HG03520 (cell line): ENCODE measurements at regions not wholly inside any gene's neighbourhood (a gene's known extent, or its start where the extent isn't known, plus 50 kb on each side); places are given as distances from the start of the nearest gene placed in this dataset.

Experiments used
- ATAC-seq: cut with Tn5 transposase; IDR thresholded peaks from one replicate; pipeline ENCODE4 v1.9.1; 2021; ENCODE audit warnings: mild to moderate bottlenecking, moderate library complexity; ENCODE audit not compliant: unreplicated experiment

GRCh38 chr18:56323673-56324072 is 314.7 kb downstream of the TXNL1 start:
- ATAC-seq, result no peak

GRCh38 chr18:56322406-56322805 is 316.0 kb downstream of the TXNL1 start:
- no peak for ATAC-seq

DNA sequence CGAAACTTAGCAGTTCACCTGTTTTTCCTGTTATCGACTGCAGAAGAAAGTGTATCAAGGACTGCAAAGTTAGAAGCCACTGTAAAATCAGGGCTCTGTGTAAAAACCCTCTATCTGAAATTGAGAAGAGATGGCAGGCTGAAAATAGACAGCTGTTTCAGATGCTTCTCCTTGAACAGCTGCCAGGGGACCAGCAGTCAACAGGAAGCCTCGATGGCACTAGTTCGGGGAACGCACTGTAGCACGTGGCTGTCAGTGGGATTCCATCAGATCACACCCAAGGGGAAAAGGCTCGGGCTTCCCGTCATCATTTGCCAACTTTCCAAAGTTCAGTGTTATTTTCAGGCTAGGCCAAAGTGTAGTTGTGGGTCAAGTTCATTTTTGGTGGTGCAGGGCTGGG is 316.9 kb downstream of the TXNL1 start:
- ATAC-seq, result no peak

DNA sequence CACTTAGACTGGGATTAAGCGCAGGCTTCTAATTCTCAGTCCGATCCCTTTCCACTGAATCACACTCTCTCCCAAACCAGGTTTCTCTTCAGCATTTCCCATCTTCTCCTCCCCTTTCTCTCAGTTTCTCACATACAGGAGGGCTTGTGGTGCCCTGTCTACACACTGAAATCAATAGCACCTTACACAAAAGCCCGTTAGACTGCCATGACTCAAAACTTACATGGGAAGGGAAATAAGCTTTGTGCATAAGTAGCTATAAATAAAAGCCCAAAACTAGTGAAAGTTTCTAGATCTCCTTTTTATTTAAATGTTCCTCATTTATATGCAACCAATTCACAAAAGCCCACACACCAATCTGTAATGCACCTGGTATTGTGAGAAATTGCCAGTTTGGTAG is 318.4 kb downstream of the TXNL1 start:
- ATAC-seq, result no peak

DNA sequence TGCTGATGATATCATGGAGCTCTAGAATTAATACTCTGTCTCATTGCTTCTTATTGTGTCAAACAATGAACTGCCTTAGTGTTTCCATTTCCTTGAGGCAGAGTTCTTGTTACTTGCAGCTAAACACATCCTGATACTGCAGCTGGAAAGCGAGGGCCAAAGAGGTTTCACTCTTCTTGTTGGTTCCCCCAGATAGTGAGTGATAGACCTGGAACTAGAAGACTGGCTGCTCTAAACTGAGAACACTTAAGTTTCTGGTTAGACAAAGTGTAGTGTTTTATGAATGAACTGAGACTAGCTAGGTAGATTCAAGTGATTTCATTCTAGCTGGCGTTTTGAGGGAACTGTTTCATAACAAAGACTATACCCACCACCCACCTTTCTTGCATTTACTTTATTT is 321.7 kb downstream of the TXNL1 start:
- no peak for ATAC-seq

- no peak for ATAC-seq
Observed at GRCh38 chr18:56315363-56315762, 323.0 kb downstream of the TXNL1 start.

GRCh38 chr18:56314396-56314795 is 324.0 kb downstream of the TXNL1 start:
- no peak for ATAC-seq

GRCh38 chr18:56312551-56313335 is 325.6 kb downstream of the TXNL1 start:
- ATAC-seq, result no peak

- no peak for ATAC-seq
Observed at GRCh38 chr18:56309104-56309503, 329.3 kb downstream of the TXNL1 start.

DNA sequence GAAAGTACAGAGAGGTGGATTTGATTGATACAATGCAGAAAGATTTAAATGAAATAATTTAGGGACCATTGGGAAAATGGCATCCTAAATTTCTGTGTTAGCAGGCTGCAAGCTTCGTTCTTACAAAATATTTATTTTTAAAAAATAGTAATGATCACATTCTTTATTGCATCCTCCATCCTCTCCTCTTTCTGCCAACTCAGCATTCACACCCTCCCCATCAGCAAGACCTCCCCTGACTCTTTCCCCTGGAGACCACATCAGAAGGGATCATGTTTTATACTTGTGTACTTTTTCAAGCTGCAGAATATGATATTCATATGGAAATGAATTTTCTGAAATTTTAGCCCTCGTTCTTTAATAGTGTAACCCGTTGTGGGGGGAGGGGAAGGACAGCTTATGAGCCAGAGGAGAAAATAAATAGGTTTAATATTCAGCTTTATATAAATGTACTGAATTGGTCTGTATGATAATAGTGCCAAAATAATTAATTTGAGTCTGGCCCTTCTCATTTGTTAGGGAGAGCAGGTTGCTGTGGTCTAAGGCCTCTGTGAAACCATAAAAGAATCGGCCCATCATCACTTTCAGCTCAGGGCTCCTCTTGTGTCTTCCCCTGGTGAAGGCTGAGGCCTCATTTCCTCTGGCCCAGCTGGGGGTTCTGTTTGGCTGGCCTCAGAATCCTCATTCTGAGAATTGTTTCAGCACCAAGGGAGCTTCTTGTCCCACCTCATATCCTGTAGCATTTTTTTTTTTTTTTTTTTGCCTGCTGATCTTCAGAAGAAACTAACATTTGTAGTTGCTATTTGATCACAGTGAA is 330.8 kb downstream of the TXNL1 start:
- no peak for ATAC-seq

- no peak for ATAC-seq
Observed at GRCh38 chr18:56306797-56307196, 331.6 kb downstream of the TXNL1 start.

GRCh38 chr18:56305583-56305982 is 332.8 kb downstream of the TXNL1 start:
- ATAC-seq, result no peak

DNA sequence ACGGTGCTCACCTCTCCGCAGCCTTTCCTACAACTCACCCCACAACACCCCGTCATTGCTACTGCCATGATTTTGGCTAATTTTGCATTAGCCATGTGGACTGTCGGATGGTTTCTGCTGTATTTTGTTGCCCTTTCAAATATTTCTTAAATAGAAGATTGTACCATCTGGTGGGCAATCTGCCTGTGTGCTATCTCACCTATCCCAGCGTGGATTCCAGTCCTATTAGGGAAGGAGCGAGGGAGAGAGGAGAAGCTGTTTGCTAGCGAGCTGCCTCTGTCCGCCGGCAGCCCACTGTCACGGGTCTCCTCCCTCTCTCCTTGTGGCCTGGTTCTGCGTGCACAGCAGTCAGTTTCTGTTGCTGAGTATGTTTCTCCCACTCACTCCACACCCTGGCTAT is 336.2 kb downstream of the TXNL1 start:
- ATAC-seq, result no peak

- ATAC-seq, result no peak
Observed at GRCh38 chr18:56299740-56300139, 338.7 kb downstream of the TXNL1 start.

GRCh38 chr18:56298935-56299334 is 339.5 kb downstream of the TXNL1 start:
- no peak for ATAC-seq

GRCh38 chr18:56296381-56296780 is 342.0 kb downstream of the TXNL1 start:
- ATAC-seq, result no peak

DNA sequence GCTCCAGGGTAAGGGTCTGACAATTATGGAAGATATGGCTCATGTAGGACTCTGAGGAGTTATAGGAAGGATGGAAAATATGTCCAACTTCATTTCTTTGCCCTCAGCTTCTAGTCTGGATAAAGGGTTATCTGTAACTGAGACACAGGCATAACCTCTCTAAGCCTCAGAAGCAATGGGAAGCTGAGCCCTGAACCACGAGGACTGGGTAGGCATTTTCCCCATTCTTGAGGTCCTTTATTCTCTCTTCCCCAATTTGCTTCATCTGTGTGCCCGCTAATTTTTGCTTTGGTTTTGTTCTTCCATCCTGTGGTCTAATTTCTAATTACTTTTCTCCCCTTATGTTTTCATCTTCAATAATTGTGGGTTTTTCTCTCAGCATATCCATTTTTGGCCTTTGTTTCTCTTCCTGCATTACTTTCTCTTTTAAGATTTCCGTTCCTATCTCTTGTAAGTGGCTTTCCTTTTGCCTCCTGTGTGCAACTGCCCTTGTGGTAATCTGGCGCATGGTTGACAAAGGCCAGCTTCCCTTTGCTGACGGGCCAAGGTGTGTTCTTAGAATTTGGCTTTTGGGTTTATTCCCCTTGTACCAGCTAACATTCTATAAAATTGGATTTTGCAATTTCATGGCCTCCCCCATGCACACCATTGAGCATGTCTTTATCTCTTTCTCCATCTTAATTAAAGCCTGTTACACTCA is 343.8 kb downstream of the TXNL1 start:
- ATAC-seq, result no peak

DNA sequence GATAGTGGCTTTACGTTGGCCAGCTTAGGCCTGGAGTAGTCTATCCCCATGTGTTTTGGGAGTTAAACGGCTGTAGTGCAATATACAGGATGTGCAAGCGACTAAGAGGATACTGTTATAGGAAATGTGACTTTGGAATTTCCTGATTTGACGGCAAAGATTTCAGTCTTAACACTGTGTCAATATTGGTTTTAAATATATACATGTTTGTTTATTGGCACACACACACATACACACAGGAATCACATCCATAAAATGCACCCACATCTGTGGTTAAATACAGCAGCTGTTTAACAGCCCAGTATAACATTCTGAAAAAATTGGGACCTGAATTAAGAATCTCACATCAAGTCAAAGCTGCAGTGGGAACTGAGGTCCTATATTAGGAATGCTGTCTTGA is 347.1 kb downstream of the TXNL1 start:
- ATAC-seq, result no peak

- ATAC-seq, result no peak
Observed at GRCh38 chr18:56289381-56289780, 349.0 kb downstream of the TXNL1 start.

DNA sequence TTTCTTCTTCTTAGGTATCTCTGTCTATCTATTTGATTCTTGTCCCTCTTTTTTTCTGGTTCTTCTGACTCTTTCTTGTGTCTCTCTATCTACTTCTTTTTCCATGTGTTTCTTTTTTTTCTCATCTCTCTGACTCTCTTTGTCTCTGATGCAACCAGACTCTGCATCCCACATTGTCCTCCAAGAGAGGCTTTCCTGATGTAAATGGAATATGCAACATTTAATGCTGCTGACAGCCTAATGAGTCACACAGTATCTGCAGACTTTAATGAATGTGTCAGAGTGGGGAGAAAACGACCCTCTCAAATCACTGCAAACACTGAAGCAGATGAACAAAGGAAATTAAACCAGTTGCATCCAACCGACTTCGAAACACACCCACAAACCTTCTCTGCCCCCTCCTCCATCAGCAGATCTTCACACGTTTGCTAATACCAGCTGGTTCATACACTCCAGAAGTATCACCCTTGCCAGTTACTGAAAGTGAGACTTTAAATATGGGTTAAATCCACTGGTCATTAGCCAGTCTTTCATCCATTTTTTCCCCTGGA is 351.5 kb downstream of the TXNL1 start:
- ATAC-seq, result no peak

DNA sequence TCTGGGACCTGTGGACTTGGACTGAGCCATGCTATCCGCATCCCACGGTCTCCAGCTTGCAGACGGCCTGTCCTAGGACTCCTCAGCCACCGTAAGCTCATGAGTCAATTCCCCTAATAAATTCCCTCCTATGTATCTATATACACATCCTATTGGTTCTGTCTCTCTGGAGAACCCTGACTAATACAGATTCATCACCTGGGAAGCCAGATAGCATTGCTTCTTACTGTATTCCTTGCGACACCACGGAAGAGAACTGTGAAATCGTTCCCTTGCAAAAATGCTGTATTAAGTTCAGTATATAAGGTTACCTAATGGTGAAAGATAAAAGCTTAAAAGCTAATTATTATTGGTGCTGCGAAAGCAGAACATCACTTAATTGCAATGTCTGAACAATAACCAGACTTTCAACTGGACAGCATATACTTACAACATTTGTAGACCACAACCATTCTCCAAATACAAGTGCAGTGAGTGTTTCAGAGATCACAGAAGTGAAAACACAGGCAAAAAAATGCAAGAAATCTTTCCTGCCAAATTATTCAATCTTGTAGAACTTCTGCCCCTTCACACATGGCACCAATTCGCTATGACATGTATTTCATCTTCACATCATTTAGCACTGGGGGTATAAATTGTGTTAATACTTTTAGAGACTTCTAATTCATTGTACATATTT is 352.9 kb downstream of the TXNL1 start:
- no peak for ATAC-seq
